ENCODE measurements at regions not wholly inside any gene's neighbourhood (a gene's known extent, or its start where the extent isn't known, plus 50 kb on each side); places are given as distances from the start of the nearest gene placed in this dataset.

- TF ChIP-seq SIN3A (IDR thresholded peaks at IDR 0.05; ENCODE audit: borderline replicate concordance, low read depth, low read length) (no peak), FOXJ3 (CRISPR knock-in tag; IDR thresholded peaks at IDR 0.05) (no peak), PBX3 (IDR thresholded peaks at IDR 0.05) (no peak), SMC3 (IDR thresholded peaks at IDR 0.05; ENCODE audit: low read depth, low read length) (no peak), CTCF (IDR thresholded peaks at IDR 0.05) (no peak), EZH2phosphoT487 (IDR thresholded peaks at IDR 0.05; ENCODE audit: borderline replicate concordance, low read depth) (no peak), ELF1 (IDR thresholded peaks at IDR 0.05) (no peak), MXI1 (IDR thresholded peaks at IDR 0.05; ENCODE audit: low read depth, low read length) (no peak), CHD2 (IDR thresholded peaks at IDR 0.05; ENCODE audit: low read length, partially characterized antibody) (no peak), RAD21 (IDR thresholded peaks at IDR 0.05; ENCODE audit: low read length) (no peak), JUND (IDR thresholded peaks at IDR 0.05) (no peak), REST (IDR thresholded peaks at IDR 0.05; ENCODE audit: low read depth, low read length) (no peak), YY1 (IDR thresholded peaks at IDR 0.05; ENCODE audit: low read depth) (no peak)
These were observed 274.5 kb downstream of the PIK3C3 start for GRCh38 chr18:42229211-42230210.
